ENCODE measurements at regions not wholly inside any gene's neighbourhood (a gene's known extent, or its start where the extent isn't known, plus 50 kb on each side); places are given as distances from the start of the nearest gene placed in this dataset.

DNA sequence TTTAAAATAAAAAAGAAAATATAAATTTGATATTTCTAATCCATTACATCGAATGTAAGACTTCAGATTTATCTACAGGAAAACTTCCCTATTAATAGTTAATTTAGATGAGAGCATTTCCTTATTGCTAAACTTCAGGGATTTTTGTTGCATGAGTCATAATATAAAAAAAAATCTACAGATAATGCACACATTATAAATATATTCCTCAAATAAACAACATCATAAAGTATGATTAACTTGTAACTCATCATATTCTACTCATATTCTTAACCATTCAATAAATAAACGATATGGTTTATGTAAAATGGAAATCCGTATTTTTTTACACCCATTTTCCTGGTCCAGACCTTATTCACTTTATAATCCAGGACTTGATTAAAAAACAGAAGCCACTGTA is 477.0 kb downstream of the EPHA3 start:
- no peaks in the 10 kb centered on the region for H3K9me3 Mint-ChIP-seq (ENCODE audit: unreplicated experiment)
- BruUV-seq (replicated peaks), result no TSS peak
- H3K27ac Mint-ChIP-seq (ENCODE audit: low read depth, unreplicated experiment), result no peak overlapping the region
- ChIA-PET POLR2A (no interaction called here), CTCF (no interaction called here)
- no peaks in the 10 kb centered on the region for H3K27me3 Mint-ChIP-seq (ENCODE audit: insufficient read depth, unreplicated experiment)
- intact Hi-C loops (cut with micrococcal nuclease), result no loop called here
- no peaks in the 10 kb centered on the region for H3K36me3 Mint-ChIP-seq (ENCODE audit: insufficient read depth, unreplicated experiment)
- no peaks in the 10 kb centered on the region for H3K4me1 Mint-ChIP-seq (ENCODE audit: insufficient read depth, unreplicated experiment)
- DNase-seq (ENCODE audit: unreplicated experiment), result peak; percentile 23
- no peak for TF ChIP-seq CTCF (IDR thresholded peaks at IDR 0.05; ENCODE audit: unreplicated experiment)
- no peak overlapping the region for H3K4me3 Mint-ChIP-seq (ENCODE audit: unreplicated experiment)

DNA sequence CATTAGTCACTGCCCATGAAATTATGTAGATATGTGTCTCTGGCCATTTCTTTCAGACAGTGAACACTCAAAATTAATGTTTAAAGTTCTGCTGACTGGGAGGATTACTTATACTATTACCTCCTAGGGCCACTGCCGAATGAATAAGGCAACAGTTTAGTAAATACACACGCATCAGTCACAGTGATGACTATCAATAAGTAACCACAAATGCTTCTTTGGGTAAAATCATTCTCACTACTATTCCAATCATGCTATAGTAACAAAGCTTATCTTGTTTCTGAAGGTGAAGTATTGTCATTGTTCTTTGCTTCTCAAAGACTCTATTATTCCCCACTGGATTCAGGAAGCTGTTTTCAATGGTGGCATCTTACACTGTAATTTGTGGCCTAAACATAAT is 478.8 kb downstream of the EPHA3 start:
- Mint-ChIP-seq H3K27me3 (ENCODE audit: insufficient read depth, unreplicated experiment) (no peaks in the 10 kb centered on the region), H3K27ac (ENCODE audit: low read depth, unreplicated experiment) (no peak overlapping the region), H3K36me3 (ENCODE audit: insufficient read depth, unreplicated experiment) (no peaks in the 10 kb centered on the region), H3K4me3 (ENCODE audit: unreplicated experiment) (no peak overlapping the region), H3K9me3 (ENCODE audit: unreplicated experiment) (no peaks in the 10 kb centered on the region), H3K4me1 (ENCODE audit: insufficient read depth, unreplicated experiment) (no peaks in the 10 kb centered on the region)
- no peak for DNase-seq (ENCODE audit: unreplicated experiment)
- no peak for TF ChIP-seq CTCF (IDR thresholded peaks at IDR 0.05; ENCODE audit: unreplicated experiment)
- intact Hi-C loops (cut with micrococcal nuclease), result no loop called here
- no TSS peak for BruUV-seq (replicated peaks)
- POLR2A ChIA-PET, result interaction anchor here (0.6 kb wide), 1 partner anchor 561 kb away, joined by 3 read pairs; no protein-coding TSS in a partner anchor
- CTCF ChIA-PET, result interaction anchor here (0.6 to 0.7 kb wide), 2 partner anchors 272 to 458 kb away, joined by 3 read pairs; no protein-coding TSS in a partner anchor

DNA sequence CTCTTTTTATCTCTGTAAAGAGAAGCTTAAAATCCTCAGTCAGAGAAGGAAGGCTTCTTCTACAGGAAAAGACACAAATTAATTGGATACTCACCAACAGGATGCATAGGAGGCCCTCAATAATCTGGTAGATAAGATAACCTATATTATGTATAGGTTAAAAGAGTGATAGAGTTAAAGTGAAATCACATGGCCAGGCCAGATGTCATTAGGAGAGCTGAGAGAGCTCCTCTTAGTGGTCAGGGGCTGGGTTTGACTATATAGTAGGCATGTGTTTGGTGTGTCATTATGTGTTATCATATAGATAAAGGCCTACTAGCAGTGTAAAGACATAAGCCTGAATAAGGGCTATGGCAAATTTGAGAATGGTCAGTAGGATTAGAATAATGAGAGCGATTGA is 479.3 kb downstream of the EPHA3 start:
- Mint-ChIP-seq H3K27me3 (ENCODE audit: insufficient read depth, unreplicated experiment) (no peaks in the 10 kb centered on the region), H3K4me3 (ENCODE audit: unreplicated experiment) (no peak overlapping the region), H3K4me1 (ENCODE audit: insufficient read depth, unreplicated experiment) (no peaks in the 10 kb centered on the region), H3K27ac (ENCODE audit: low read depth, unreplicated experiment) (no peak overlapping the region), H3K36me3 (ENCODE audit: insufficient read depth, unreplicated experiment) (no peaks in the 10 kb centered on the region), H3K9me3 (ENCODE audit: unreplicated experiment) (no peaks in the 10 kb centered on the region)
- CTCF ChIA-PET, result interaction anchor here (0.7 kb wide), 2 partner anchors 9 to 459 kb away, joined by 3 read pairs; no protein-coding TSS in a partner anchor
- intact Hi-C loops (cut with micrococcal nuclease), result no loop called here
- no TSS peak for BruUV-seq (replicated peaks)
- no peak for DNase-seq (ENCODE audit: unreplicated experiment)
- no peak for TF ChIP-seq CTCF (IDR thresholded peaks at IDR 0.05; ENCODE audit: unreplicated experiment)
- POLR2A ChIA-PET, result interaction anchor here (0.6 kb wide), 1 partner anchor 561 kb away, joined by 3 read pairs; no protein-coding TSS in a partner anchor

DNA sequence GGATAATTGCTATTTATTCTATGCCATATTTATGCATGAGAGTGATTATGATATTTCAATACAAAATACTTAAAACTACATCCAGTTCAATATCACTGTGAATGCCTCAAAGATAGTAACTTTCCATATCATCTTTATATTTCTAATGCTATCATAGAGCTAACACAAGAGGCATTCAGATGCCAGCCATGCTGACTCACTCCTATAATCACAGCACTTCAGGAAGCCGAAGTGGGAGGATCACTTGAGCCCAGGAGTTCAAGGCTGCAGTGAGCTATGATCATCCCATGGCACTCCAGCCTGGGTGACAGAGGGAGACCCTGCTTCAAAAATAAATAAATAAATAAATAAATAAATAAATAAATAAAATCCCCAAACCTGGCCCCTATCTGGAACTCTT is 498.7 kb downstream of the EPHA3 start:
- H3K4me3 Mint-ChIP-seq (ENCODE audit: unreplicated experiment), result no peak overlapping the region
- no peaks in the 10 kb centered on the region for H3K9me3 Mint-ChIP-seq (ENCODE audit: unreplicated experiment)
- CTCF ChIA-PET, result interaction anchor here (0.9 kb wide), 1 partner anchor 52 kb away, joined by 3 read pairs; no protein-coding TSS in a partner anchor
- POLR2A ChIA-PET, result no interaction called here
- no peak overlapping the region for H3K27ac Mint-ChIP-seq (ENCODE audit: low read depth, unreplicated experiment)
- no peaks in the 10 kb centered on the region for H3K4me1 Mint-ChIP-seq (ENCODE audit: insufficient read depth, unreplicated experiment)
- DNase-seq (ENCODE audit: unreplicated experiment), result peak; percentile 12
- no peaks in the 10 kb centered on the region for H3K36me3 Mint-ChIP-seq (ENCODE audit: insufficient read depth, unreplicated experiment)
- no TSS peak for BruUV-seq (replicated peaks)
- intact Hi-C loops (cut with micrococcal nuclease), result no loop called here
- H3K27me3 Mint-ChIP-seq (ENCODE audit: insufficient read depth, unreplicated experiment), result peaks cover 15% of the 10 kb centered on the region
- no peak for TF ChIP-seq CTCF (IDR thresholded peaks at IDR 0.05; ENCODE audit: unreplicated experiment)
